K562 (cell line): ENCODE measurements at regions not wholly inside any gene's neighbourhood (a gene's known extent, or its start where the extent isn't known, plus 50 kb on each side); places are given as distances from the start of the nearest gene placed in this dataset.

ENCODE experiments used
- ATAC-seq: fragments of 200-7000 bp; cut with Tn5 transposase; 3 replicates; pipeline ENCODE4 v1.9.1; 2020; ENCODE audit warnings: moderate library complexity
- BruUV-seq: library from RNA; stranded (reverse); fragments of 400-500 nt; replicated peaks from 2 replicates; lab custom pipeline; 2021; lab: Mats Ljungman, UMichigan
- CTCF ChIA-PET: fragments of 300-600 bp; formaldehyde crosslinking; extraction: SDS; loops from one replicate; lab custom pipeline; 2021; ENCODE audit warnings: low intra/inter-chr PET ratio; lab: Yijun Ruan, JAX
- POLR2A ChIA-PET: fragments of 300-600, 350-650 bp; sonication (Branson Sonifier 250); formaldehyde crosslinking; extraction: SDS; loops from one replicate; lab custom pipeline; 2021; ENCODE audit warnings: antibody characterized with exemption, inconsistent platforms; lab: Yijun Ruan, JAX
- DNase-seq, 4 experiments: peaks; one replicate each; pipeline versions ENCODE4 v3.0.0 to v3.0.0-alpha.2; 2011 to 2018; ENCODE audit warnings: low spot score in 3 of 4, mixed read lengths in 3 of 4; ENCODE audit errors: extremely low read depth in 1 of 4
- FAIRE-seq: peaks from 2 replicates; lab custom pipeline; 2011; peaks lifted over from hg19 to GRCh38; lab: Jason Lieb, UNC
- H2AFZ ChIP-seq: 2 replicates; pipeline ENCODE4 v1.6.0; 2011; ENCODE audit warnings: low read depth, low read length, control low read depth, inconsistent platforms
- H3K27ac ChIP-seq: fragments of 200-600 bp; 3 replicates; pipeline ENCODE4 v1.8.0; 2011; ENCODE audit warnings: low read depth, mild to moderate bottlenecking, control low read depth, inconsistent platforms, low read length, moderate library complexity, mixed read lengths; ENCODE audit errors: extremely low read depth
- H3K27me3 ChIP-seq, 2 experiments: fragments of 300-600 bp in 1 of 2; 2 replicates in 1 of 2; 3 replicates in 1 of 2; pipeline versions ENCODE4 v1.6.0 to v1.8.0; 2011; ENCODE audit warnings: inconsistent platforms in 2 of 2, low read length in 2 of 2, mild to moderate bottlenecking in 1 of 2, mixed read lengths in 1 of 2, moderate library complexity in 1 of 2; ENCODE audit not compliant: control insufficient read depth in 2 of 2, insufficient read depth in 2 of 2
- H3K36me3 ChIP-seq: fragments of 300-600 bp; 3 replicates; pipeline ENCODE4 v1.8.0; 2011; ENCODE audit warnings: mild to moderate bottlenecking, low read length, inconsistent platforms; ENCODE audit not compliant: control insufficient read depth, insufficient read depth
- H3K4me1 ChIP-seq, 2 experiments: fragments of 200-600 bp in 1 of 2; replicated peaks in 1 of 2; 2 replicates in 1 of 2; 3 replicates in 1 of 2; pipeline versions ENCODE4 v1.5.1 to v1.8.0; 2011; ENCODE audit warnings: inconsistent platforms in 2 of 2, low read length in 2 of 2, mild to moderate bottlenecking in 1 of 2, mixed read lengths in 1 of 2, moderate library complexity in 1 of 2; ENCODE audit not compliant: control insufficient read depth in 2 of 2, insufficient read depth in 2 of 2
- H3K4me2 ChIP-seq: 2 replicates; pipeline ENCODE4 v1.6.1; 2011; ENCODE audit warnings: low read length, control low read depth, inconsistent platforms, mixed read lengths; ENCODE audit not compliant: insufficient read depth
- H3K4me3 ChIP-seq: fragments of 200-600 bp; sonication (generic), shearing (Covaris generic); 2 replicates; pipeline ENCODE4 v1.5.1; 2016; ENCODE audit warnings: control low read depth, inconsistent platforms
- H3K79me2 ChIP-seq: fragments of 200-600 bp; 3 replicates; pipeline ENCODE4 v1.8.0; 2011; ENCODE audit warnings: low read length, inconsistent platforms; ENCODE audit not compliant: control insufficient read depth, insufficient read depth
- H3K9ac ChIP-seq, 2 experiments: 2 replicates each; pipeline versions ENCODE4 v1.6.0 to v1.6.1; 2011; ENCODE audit warnings: low read depth in 2 of 2, low read length in 2 of 2, control low read depth in 1 of 2, inconsistent platforms in 1 of 2, mild to moderate bottlenecking in 1 of 2, mixed read lengths in 1 of 2; ENCODE audit not compliant: insufficient read depth in 1 of 2
- H3K9me1 ChIP-seq: one replicate; pipeline ENCODE4 v1.6.0; 2011; ENCODE audit warnings: inconsistent platforms, mild to moderate bottlenecking, low read length, moderate library complexity; ENCODE audit not compliant: control insufficient read depth, insufficient read depth
- H3K9me3 ChIP-seq: replicated peaks from 2 replicates; pipeline ENCODE4 v1.5.1; 2011; ENCODE audit warnings: low read depth, low read length, inconsistent platforms; ENCODE audit not compliant: control insufficient read depth, insufficient read depth
- H4K20me1 ChIP-seq: replicated peaks from 2 replicates; pipeline ENCODE4 v1.6.1; 2011; ENCODE audit warnings: low read length, inconsistent platforms, mixed read lengths; ENCODE audit not compliant: control insufficient read depth, insufficient read depth
- GABPA ChIP-seq: fragments of 200-800 bp; sonication (Bioruptor generic); conservative IDR thresholded peaks from 2 replicates; pipeline ENCODE4 v1.6.1; 2016; ENCODE audit warnings: low read depth, missing genetic modification characterization, missing compliant biosample characterization
- HDAC1 ChIP-seq, 2 experiments: fragments of 450-650 bp; IDR thresholded peaks; 2 replicates each; pipeline ENCODE4 v1.6.1; 2016 to 2017; ENCODE audit warnings: inconsistent platforms in 1 of 2, mild to moderate bottlenecking in 1 of 2, moderate library complexity in 1 of 2
- JUN ChIP-seq, 2 experiments: sonication (generic) in 1 of 2; formaldehyde crosslinking in 1 of 2; IDR thresholded peaks; 2 replicates each; pipeline versions ENCODE4 v1.6.1 to v1.8.0; 2012 to 2022; ENCODE audit warnings: borderline replicate concordance in 2 of 2, mild to moderate bottlenecking in 2 of 2, improper control_type of control experiment in 1 of 2, low read depth in 1 of 2, low read length in 1 of 2, missing genetic modification reagents in 1 of 2
- NELFE ChIP-seq: IDR thresholded peaks from 2 replicates; pipeline ENCODE4 v1.6.1; 2011; ENCODE audit warnings: mild to moderate bottlenecking; ENCODE audit not compliant: insufficient read depth, insufficient read length
- PHTF2 ChIP-seq: fragments of 250-450 bp; sonication (Bioruptor Pico); IDR thresholded peaks from 2 replicates; pipeline ENCODE4 v1.5.0; 2021; ENCODE audit warnings: mild to moderate bottlenecking
- PTBP1 ChIP-seq: fragments of 200-400 bp; formaldehyde crosslinking; IDR thresholded peaks from 2 replicates; pipeline ENCODE4 v1.6.1; 2017; ENCODE audit warnings: low read depth, low read length
- SIN3B ChIP-seq: fragments of 450-650 bp; IDR thresholded peaks from 2 replicates; pipeline ENCODE4 v1.6.1; 2017; ENCODE audit warnings: low read depth, mild to moderate bottlenecking, moderate library complexity
- SNIP1 ChIP-seq: fragments of 450-650 bp; IDR thresholded peaks from 2 replicates; pipeline ENCODE4 v1.7.1; 2017; ENCODE audit warnings: low read depth, mild to moderate bottlenecking
- ZNF121 ChIP-seq: sonication (generic); formaldehyde crosslinking; conservative IDR thresholded peaks from 2 replicates; pipeline ENCODE4 v1.8.0; 2022; ENCODE audit warnings: missing genetic modification reagents
- ZNF445 ChIP-seq: fragments of 250-450 bp; sonication (Bioruptor Pico); IDR thresholded peaks from 2 replicates; pipeline ENCODE4 v1.4.0; 2020; ENCODE audit warnings: low read depth, mild to moderate bottlenecking, moderate library complexity
- ZNF507 ChIP-seq: conservative IDR thresholded peaks from 2 replicates; pipeline ENCODE4 v1.6.1; 2017; ENCODE audit warnings: missing genetic modification characterization, missing compliant biosample characterization
- WGBS: fragments of 100-300 bp; shearing (Covaris generic); methylation state at CpG from one replicate; pipeline ENCODE4 v1.1.6; 2016; ENCODE audit warnings: low coverage, mixed read lengths; ENCODE audit not compliant: insufficient coverage; ENCODE audit errors: missing lambda C conversion rate; 5-methylcytosine and 5-hydroxymethylcytosine counted together
- in situ Hi-C: fragments of 300-500 bp; cut with MboI; formaldehyde crosslinking; loops from 4 replicates; pipeline ENCODE4 v1.15.0; 2018; ENCODE audit warnings: inconsistent platforms, mixed read lengths
- intact Hi-C: fragments of 100-400 bp; cut with micrococcal nuclease; formaldehyde crosslinking; loops from 2 replicates; pipeline ENCODE4 v1.14.2; 2022
- TF ChIP-seq, protein P1 (sequence below): sonication (generic); formaldehyde crosslinking; IDR thresholded peaks from 2 replicates; pipeline ENCODE4 v1.9.0; 2022; ENCODE audit warnings: mild to moderate bottlenecking, missing genetic modification reagents
- TF ChIP-seq, protein P2 (sequence below): sonication (generic); formaldehyde crosslinking; IDR thresholded peaks from 2 replicates; pipeline ENCODE4 v1.8.0; 2022; ENCODE audit warnings: missing genetic modification reagents, mild to moderate bottlenecking, moderate library complexity, borderline replicate concordance

DNA sequence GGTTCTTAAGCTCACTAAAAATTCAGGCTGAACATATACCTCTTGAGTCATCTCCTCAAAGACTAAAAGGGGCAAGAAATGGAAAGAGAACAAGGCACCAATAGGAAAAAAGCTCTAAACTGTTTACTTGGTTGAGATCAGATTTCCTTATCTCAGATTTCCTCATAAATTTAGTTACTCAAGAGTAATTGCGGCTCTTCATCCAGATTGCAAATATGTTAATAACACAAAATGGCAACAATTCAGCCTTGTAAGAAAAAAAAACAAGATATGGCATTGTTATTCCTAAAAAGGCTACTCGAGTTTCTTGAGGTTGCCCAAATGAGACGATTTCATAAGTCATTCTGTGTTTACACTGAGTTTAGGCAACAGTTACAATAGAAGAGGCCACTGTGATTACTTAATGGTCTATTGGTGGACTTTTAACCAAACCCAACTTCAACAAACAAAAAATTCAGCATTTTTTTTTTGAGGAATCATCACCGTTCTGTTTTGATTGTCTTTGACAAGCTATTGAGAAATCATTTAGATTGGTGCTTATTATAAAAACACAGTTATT is 97.9 kb upstream of the PDHA1 start:
- Histone ChIP-seq H3K4me1 (no peaks in the 10 kb centered on the region), H3K9ac (no peak overlapping the region), H3K4me2 (no peak overlapping the region), H3K36me3 (no peaks in the 10 kb centered on the region), H3K79me2 (no peaks in the 10 kb centered on the region), H3K27me3 (no peaks in the 10 kb centered on the region), H3K9me3 (no peaks in the 10 kb centered on the region), H2AFZ (no peak overlapping the region), H3K4me3 (no peak overlapping the region), H4K20me1 (no peaks in the 10 kb centered on the region), H3K27ac (no peak overlapping the region), H3K9me1 (no peaks in the 10 kb centered on the region)
- FAIRE-seq, result no peak
- in situ Hi-C loops, result no loop called here
- BruUV-seq, result no TSS peak
- POLR2A ChIA-PET, result no interaction called here
- CTCF ChIA-PET, result no interaction called here
- intact Hi-C loops, result no loop called here
- ATAC-seq, result no peak
- DNase-seq, result no peak
- TF ChIP-seq SNIP1, result no peak
- no peak for TF ChIP-seq ZNF507
- TF ChIP-seq JUN (IDR thresholded peaks at IDR 0.05; ENCODE audit: borderline replicate concordance, low read depth, low read length), result no peak
- TF ChIP-seq JUN (CRISPR knock-in tag; IDR thresholded peaks at IDR 0.05; ENCODE audit: borderline replicate concordance), result no peak
- no peak for TF ChIP-seq ZNF445
- TF ChIP-seq GABPA (tag), result no peak
- no peak for TF ChIP-seq NELFE
- TF ChIP-seq, protein P1, sequence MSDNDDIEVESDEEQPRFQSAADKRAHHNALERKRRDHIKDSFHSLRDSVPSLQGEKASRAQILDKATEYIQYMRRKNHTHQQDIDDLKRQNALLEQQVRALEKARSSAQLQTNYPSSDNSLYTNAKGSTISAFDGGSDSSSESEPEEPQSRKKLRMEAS (CRISPR knock-in tag), result no peak
- no peak for TF ChIP-seq PTBP1
- TF ChIP-seq, protein P2, sequence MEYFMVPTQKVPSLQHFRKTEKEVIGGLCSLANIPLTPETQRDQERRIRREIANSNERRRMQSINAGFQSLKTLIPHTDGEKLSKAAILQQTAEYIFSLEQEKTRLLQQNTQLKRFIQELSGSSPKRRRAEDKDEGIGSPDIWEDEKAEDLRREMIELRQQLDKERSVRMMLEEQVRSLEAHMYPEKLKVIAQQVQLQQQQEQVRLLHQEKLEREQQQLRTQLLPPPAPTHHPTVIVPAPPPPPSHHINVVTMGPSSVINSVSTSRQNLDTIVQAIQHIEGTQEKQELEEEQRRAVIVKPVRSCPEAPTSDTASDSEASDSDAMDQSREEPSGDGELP (CRISPR knock-in tag), result no peak
- no peak for TF ChIP-seq SIN3B
- TF ChIP-seq HDAC1 (IDR thresholded peaks at IDR 0.05), result no peak
- no peak for TF ChIP-seq ZNF121 (CRISPR knock-in tag)
- TF ChIP-seq PHTF2 (CRISPR knock-in tag), result no peak
- WGBS, result 0% methylated on average over 4 of the region's 4 CpGs
